ENCODE measurements at regions not wholly inside any gene's neighbourhood (a gene's known extent, or its start where the extent isn't known, plus 50 kb on each side); places are given as distances from the start of the nearest gene placed in this dataset.

DNA sequence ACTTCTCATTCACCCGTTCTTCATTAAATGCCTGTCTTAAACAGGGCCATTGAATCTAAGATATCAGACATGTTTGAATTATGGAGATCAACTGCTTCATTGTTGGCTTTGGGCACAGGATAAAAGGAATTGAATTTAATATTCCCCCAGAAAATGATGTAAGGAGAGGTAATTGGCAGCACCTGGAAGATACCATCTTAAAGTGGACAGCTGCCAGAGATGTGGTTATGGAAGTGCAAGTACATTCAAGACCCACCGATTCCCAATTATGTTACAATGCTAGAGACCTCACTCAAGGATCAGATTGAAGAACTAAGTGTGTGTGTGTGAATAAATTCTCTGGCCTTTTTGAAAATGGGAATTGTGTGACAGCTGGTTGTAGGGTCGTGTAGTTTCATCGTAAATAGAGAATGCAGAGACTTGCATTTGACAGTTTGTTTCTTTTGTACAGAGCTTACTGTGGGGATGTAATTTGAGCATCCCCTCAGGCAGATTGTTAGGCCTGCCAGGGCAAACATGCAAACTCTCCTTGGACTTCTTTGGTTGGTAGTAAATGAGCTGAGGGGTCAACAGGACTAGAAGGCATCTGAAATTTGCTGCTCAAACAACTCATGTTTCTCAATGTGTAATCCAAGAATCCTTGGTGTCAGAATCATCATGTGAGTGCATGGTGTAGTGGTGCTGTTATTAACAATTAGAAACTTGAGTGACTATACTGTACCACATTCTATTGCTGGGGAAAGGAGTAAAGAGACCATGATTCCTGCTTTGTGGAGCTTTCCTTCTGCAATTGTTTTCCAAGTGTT, 359.2 kb upstream of the THRB start:
- TF ChIP-seq, protein P1, sequence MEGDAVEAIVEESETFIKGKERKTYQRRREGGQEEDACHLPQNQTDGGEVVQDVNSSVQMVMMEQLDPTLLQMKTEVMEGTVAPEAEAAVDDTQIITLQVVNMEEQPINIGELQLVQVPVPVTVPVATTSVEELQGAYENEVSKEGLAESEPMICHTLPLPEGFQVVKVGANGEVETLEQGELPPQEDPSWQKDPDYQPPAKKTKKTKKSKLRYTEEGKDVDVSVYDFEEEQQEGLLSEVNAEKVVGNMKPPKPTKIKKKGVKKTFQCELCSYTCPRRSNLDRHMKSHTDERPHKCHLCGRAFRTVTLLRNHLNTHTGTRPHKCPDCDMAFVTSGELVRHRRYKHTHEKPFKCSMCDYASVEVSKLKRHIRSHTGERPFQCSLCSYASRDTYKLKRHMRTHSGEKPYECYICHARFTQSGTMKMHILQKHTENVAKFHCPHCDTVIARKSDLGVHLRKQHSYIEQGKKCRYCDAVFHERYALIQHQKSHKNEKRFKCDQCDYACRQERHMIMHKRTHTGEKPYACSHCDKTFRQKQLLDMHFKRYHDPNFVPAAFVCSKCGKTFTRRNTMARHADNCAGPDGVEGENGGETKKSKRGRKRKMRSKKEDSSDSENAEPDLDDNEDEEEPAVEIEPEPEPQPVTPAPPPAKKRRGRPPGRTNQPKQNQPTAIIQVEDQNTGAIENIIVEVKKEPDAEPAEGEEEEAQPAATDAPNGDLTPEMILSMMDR (IDR thresholded peaks at IDR 0.05), result no peak
- no peak for TF ChIP-seq POLR2A (IDR thresholded peaks at IDR 0.05)
